ENCODE measurements at regions not wholly inside any gene's neighbourhood (a gene's known extent, or its start where the extent isn't known, plus 50 kb on each side); places are given as distances from the start of the nearest gene placed in this dataset.

DNA sequence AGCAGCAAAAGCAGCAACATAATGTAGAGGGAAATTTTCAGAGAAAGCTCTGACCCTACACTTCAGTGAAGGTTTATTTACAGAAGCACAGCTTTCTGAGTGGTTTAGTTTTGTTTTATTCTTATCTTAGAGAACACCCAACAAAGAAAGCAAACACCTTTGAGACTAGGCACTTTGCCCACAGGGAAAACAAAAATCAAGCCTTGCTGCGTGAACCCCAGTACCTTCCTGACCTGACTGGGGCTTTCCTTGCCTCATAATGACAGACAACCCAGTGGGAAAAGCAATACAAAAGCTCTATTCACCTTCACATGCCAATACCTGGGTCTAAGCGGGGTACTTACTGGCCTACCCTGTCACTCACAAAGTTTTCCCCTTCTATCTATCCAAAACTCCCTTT, 189.8 kb downstream of the HINT1 start (continued):
- TF ChIP-seq, protein P1, sequence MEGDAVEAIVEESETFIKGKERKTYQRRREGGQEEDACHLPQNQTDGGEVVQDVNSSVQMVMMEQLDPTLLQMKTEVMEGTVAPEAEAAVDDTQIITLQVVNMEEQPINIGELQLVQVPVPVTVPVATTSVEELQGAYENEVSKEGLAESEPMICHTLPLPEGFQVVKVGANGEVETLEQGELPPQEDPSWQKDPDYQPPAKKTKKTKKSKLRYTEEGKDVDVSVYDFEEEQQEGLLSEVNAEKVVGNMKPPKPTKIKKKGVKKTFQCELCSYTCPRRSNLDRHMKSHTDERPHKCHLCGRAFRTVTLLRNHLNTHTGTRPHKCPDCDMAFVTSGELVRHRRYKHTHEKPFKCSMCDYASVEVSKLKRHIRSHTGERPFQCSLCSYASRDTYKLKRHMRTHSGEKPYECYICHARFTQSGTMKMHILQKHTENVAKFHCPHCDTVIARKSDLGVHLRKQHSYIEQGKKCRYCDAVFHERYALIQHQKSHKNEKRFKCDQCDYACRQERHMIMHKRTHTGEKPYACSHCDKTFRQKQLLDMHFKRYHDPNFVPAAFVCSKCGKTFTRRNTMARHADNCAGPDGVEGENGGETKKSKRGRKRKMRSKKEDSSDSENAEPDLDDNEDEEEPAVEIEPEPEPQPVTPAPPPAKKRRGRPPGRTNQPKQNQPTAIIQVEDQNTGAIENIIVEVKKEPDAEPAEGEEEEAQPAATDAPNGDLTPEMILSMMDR (IDR thresholded peaks at IDR 0.05), result no peak
- TF ChIP-seq, protein P2, sequence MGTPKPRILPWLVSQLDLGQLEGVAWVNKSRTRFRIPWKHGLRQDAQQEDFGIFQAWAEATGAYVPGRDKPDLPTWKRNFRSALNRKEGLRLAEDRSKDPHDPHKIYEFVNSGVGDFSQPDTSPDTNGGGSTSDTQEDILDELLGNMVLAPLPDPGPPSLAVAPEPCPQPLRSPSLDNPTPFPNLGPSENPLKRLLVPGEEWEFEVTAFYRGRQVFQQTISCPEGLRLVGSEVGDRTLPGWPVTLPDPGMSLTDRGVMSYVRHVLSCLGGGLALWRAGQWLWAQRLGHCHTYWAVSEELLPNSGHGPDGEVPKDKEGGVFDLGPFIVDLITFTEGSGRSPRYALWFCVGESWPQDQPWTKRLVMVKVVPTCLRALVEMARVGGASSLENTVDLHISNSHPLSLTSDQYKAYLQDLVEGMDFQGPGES (IDR thresholded peaks at IDR 0.05; ENCODE audit: low read depth, low read length), result no peak

DNA sequence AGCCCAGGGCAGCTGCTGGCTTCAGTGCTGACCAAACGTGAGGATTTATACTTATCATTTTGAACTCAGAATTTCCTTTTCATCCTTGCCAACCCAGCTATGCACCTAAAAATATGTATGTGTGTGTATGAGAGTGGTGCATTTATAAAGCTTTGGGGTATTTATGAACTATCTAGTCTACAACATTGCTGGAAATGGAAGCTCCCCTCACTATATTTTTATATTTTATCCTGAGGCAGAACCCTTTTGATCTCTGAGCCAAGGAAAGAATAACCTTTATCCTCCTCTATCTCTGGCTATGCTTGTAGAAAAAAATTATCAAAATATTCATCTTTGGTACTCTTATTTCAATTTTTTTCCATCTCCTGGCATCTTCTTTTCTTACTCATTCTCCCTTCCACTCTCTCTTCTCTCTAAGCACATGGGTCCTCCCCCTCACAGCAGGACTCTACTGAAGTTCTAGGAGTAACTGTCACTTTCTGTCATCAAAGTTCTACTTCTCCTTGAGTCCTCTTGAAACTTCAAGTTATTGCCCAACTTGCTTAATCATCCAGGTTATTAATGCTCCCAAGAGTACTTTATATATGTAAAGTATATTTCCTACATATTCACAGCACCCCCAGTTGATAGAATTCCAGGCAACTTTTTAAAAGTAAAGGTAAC, 190.9 kb downstream of the HINT1 start:
- H3K9ac ChIP-seq, result no peak overlapping the region
- H3K27ac ChIP-seq (ENCODE audit: low read depth in 2 of 2, low read length in 1 of 2), result no peak overlapping the region
- no peaks in the 10 kb centered on the region for H3K9me2 ChIP-seq
- TF ChIP-seq POLR2AphosphoS5 (IDR thresholded peaks at IDR 0.05; ENCODE audit: low read depth, low read length) (no peak), YY1 (IDR thresholded peaks at IDR 0.05; ENCODE audit: low read depth) (no peak), EZH2phosphoT487 (IDR thresholded peaks at IDR 0.05; ENCODE audit: borderline replicate concordance, low read depth) (no peak), RAD21 (IDR thresholded peaks at IDR 0.05; ENCODE audit: low read length) (no peak), NFIC (IDR thresholded peaks at IDR 0.05; ENCODE audit: borderline replicate concordance) (no peak), MEF2A (IDR thresholded peaks at IDR 0.05; ENCODE audit: borderline replicate concordance, low read depth) (no peak), TCF12 (IDR thresholded peaks at IDR 0.05) (no peak), MXI1 (IDR thresholded peaks at IDR 0.05; ENCODE audit: low read depth, low read length) (no peak), GABPA (IDR thresholded peaks at IDR 0.05; ENCODE audit: low read depth) (no peak), TAF1 (IDR thresholded peaks at IDR 0.05; ENCODE audit: borderline replicate concordance, low read depth, low read length) (no peak), GATA2 (CRISPR knock-in tag; IDR thresholded peaks at IDR 0.05) (no peak)
- TF ChIP-seq, protein P3, sequence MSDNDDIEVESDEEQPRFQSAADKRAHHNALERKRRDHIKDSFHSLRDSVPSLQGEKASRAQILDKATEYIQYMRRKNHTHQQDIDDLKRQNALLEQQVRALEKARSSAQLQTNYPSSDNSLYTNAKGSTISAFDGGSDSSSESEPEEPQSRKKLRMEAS (IDR thresholded peaks at IDR 0.05; ENCODE audit: low read depth), result no peak
- TF ChIP-seq, protein P4, sequence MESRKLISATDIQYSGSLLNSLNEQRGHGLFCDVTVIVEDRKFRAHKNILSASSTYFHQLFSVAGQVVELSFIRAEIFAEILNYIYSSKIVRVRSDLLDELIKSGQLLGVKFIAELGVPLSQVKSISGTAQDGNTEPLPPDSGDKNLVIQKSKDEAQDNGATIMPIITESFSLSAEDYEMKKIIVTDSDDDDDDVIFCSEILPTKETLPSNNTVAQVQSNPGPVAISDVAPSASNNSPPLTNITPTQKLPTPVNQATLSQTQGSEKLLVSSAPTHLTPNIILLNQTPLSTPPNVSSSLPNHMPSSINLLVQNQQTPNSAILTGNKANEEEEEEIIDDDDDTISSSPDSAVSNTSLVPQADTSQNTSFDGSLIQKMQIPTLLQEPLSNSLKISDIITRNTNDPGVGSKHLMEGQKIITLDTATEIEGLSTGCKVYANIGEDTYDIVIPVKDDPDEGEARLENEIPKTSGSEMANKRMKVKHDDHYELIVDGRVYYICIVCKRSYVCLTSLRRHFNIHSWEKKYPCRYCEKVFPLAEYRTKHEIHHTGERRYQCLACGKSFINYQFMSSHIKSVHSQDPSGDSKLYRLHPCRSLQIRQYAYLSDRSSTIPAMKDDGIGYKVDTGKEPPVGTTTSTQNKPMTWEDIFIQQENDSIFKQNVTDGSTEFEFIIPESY (IDR thresholded peaks at IDR 0.05; ENCODE audit: borderline replicate concordance, low read depth), result no peak
- TF ChIP-seq, protein P1 (IDR thresholded peaks at IDR 0.05), result no peak
- TF ChIP-seq, protein P5, sequence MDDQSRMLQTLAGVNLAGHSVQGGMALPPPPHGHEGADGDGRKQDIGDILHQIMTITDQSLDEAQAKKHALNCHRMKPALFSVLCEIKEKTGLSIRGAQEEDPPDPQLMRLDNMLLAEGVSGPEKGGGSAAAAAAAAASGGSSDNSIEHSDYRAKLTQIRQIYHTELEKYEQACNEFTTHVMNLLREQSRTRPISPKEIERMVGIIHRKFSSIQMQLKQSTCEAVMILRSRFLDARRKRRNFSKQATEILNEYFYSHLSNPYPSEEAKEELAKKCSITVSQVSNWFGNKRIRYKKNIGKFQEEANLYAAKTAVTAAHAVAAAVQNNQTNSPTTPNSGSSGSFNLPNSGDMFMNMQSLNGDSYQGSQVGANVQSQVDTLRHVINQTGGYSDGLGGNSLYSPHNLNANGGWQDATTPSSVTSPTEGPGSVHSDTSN (IDR thresholded peaks at IDR 0.05), result no peak
- TF ChIP-seq, protein P2 (IDR thresholded peaks at IDR 0.05; ENCODE audit: low read depth, low read length), result no peak
- TF ChIP-seq, protein P6, sequence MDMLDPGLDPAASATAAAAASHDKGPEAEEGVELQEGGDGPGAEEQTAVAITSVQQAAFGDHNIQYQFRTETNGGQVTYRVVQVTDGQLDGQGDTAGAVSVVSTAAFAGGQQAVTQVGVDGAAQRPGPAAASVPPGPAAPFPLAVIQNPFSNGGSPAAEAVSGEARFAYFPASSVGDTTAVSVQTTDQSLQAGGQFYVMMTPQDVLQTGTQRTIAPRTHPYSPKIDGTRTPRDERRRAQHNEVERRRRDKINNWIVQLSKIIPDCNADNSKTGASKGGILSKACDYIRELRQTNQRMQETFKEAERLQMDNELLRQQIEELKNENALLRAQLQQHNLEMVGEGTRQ (IDR thresholded peaks at IDR 0.05; ENCODE audit: borderline replicate concordance, low read depth, low read length), result no peak
- POLR2A ChIA-PET, result no interaction called here
- no peaks in the 10 kb centered on the region for H3K79me2 ChIP-seq (ENCODE audit: insufficient read depth)
- no peaks in the 10 kb centered on the region for H3K36me3 ChIP-seq (replicated peaks in 1 of 2; ENCODE audit: control insufficient read depth in 1 of 2, insufficient read depth in 2 of 2, low read length in 1 of 2)
- no peak overlapping the region for H3K4me2 ChIP-seq
- no peak overlapping the region for H3K4me3 ChIP-seq (ENCODE audit: low read depth in 2 of 2, low read length in 1 of 2)
- H4K20me1 ChIP-seq (ENCODE audit: insufficient read depth), result no peaks in the 10 kb centered on the region
- no peaks in the 10 kb centered on the region for H3K9me3 ChIP-seq
- peaks cover 3% of the 10 kb centered on the region for H3F3A ChIP-seq (replicated peaks; ENCODE audit: insufficient read depth)
- peaks cover under 1% of the 10 kb centered on the region; the same call in 1 of the 2 replicates for H3K27me3 ChIP-seq (ENCODE audit: insufficient read depth)
- CTCF ChIA-PET, result interaction anchor here (0.8 kb wide), 1 partner anchor 106 kb away, joined by 4 read pairs; no protein-coding TSS in a partner anchor
- WGBS (ENCODE audit: low lambda C conversion rate), result 4% methylated on average over 1 of the region's 1 CpG
- no peak overlapping the region for H2AFZ ChIP-seq (ENCODE audit: low read depth)
- no peaks in the 10 kb centered on the region; a peak in 1 of 4 replicates for H3K4me1 ChIP-seq (ENCODE audit: control insufficient read depth in 1 of 2, insufficient read depth in 2 of 2, low read depth in 1 of 2, low read length in 1 of 2)
- no peak for DNase-seq
